Adipocyte (in vitro differentiated cells): ENCODE measurements at regions not wholly inside any gene's neighbourhood (a gene's known extent, or its start where the extent isn't known, plus 50 kb on each side); places are given as distances from the start of the nearest gene placed in this dataset.

Experiments used
- DNase-seq: peaks from one replicate; pipeline ENCODE4 v3.0.0-alpha.2; 2015; ENCODE audit warnings: low read depth
- H3K27me3 ChIP-seq: replicated peaks from 2 replicates; pipeline ENCODE4 v1.7.0; 2013; ENCODE audit warnings: mild to moderate bottlenecking, low read length, moderate library complexity; ENCODE audit not compliant: control insufficient read depth, insufficient read depth
- H3K36me3 ChIP-seq: 2 replicates; pipeline ENCODE4 v1.7.0; 2013; ENCODE audit warnings: low read length, mild to moderate bottlenecking, moderate library complexity; ENCODE audit not compliant: control insufficient read depth, insufficient read depth, severe bottlenecking
- H3K4me1 ChIP-seq: 2 replicates; pipeline ENCODE4 v1.7.0; 2013; ENCODE audit warnings: mild to moderate bottlenecking, low read length, moderate library complexity; ENCODE audit not compliant: control insufficient read depth, insufficient read depth
- H3K4me3 ChIP-seq: 2 replicates; pipeline ENCODE4 v1.7.0; 2013; ENCODE audit warnings: mild to moderate bottlenecking, low read length, moderate library complexity
- H3K9ac ChIP-seq: 2 replicates; pipeline ENCODE4 v1.7.0; 2013; ENCODE audit warnings: mild to moderate bottlenecking, low read length, moderate library complexity
- H3K9me3 ChIP-seq: 2 replicates; pipeline ENCODE4 v1.7.0; 2013; ENCODE audit warnings: mild to moderate bottlenecking, low read length, moderate library complexity; ENCODE audit not compliant: control insufficient read depth

GRCh38 chr3:13713396-13713795, 164.5 kb downstream of the FBLN2 start:
- Histone ChIP-seq H3K27me3 (no peaks in the 10 kb centered on the region), H3K9me3 (peaks cover 10% of the 10 kb centered on the region), H3K4me3 (no peak overlapping the region), H3K4me1 (no peaks in the 10 kb centered on the region), H3K36me3 (no peaks in the 10 kb centered on the region), H3K9ac (no peak overlapping the region)
- DNase-seq, result no peak

GRCh38 chr3:13712682-13713180, 163.8 kb downstream of the FBLN2 start:
- no peak for DNase-seq
- Histone ChIP-seq H3K36me3 (no peaks in the 10 kb centered on the region), H3K4me1 (no peaks in the 10 kb centered on the region), H3K4me3 (no peak overlapping the region), H3K9me3 (peaks cover 16% of the 10 kb centered on the region), H3K9ac (no peak overlapping the region), H3K27me3 (peaks cover 4% of the 10 kb centered on the region)

DNA sequence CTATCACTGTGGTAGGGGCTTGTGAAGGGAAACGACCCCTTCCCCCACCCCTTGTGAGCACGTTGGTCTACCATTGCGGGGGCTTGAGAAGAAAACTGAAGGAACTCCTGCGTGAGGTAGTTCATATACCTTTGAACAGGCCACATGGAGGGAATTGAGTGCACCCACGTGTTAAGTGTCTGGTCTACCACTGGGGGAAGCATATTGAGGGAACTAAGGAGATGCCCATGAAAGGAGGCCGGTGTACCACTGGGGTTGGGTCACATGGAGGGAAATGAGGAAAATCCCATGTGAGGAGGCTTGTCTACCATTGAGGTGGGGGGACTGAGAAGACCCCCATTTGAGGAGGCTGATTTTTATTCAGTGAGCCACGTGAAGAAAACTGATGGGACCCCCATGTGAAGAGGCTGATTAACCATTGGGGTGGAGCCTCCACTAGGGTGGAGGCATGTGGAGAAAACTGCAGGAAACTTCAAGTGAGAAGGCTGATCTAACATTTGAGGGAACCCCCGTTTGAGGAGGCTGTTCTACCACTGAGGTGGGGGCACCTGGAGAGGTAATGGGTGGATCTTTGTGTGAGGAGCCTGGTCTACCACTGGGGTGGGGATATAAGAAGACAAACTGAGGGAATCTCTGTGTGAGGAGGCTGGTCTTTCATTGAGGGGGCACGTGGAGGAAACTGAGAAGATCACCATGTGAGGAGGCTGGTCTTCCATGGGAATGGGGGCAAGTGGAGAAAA, 163.2 kb downstream of the FBLN2 start:
- no peak for DNase-seq
- no peaks in the 10 kb centered on the region for H3K4me1 ChIP-seq
- peaks cover 6% of the 10 kb centered on the region for H3K27me3 ChIP-seq
- H3K4me3 ChIP-seq, result no peak overlapping the region
- no peaks in the 10 kb centered on the region for H3K36me3 ChIP-seq
- H3K9me3 ChIP-seq, result peaks cover 16% of the 10 kb centered on the region
- H3K9ac ChIP-seq, result no peak overlapping the region

DNA sequence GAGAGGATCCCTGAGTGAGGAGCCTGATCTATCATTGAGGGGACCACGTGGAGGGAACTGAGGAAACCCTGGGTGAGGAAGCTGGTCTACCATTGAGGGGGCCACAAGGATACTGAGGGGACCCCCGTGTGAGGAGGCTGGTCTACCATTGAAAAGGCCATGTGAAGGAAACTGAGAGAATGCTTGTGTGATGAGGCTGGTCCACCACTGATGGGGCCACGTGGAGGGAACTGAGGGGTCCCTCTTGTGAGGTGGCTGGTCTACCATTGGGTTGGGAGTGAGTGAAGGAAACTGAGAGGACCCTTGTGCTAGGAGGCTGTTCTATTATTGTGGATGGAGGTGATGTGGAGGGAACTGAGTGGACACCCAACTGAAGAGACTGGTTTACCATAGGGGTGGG, 161.3 kb downstream of the FBLN2 start:
- H3K27me3 ChIP-seq, result peaks cover 6% of the 10 kb centered on the region
- H3K9ac ChIP-seq, result no peak overlapping the region
- H3K4me1 ChIP-seq, result no peaks in the 10 kb centered on the region
- H3K36me3 ChIP-seq, result no peaks in the 10 kb centered on the region
- no peak for DNase-seq
- peaks cover 16% of the 10 kb centered on the region for H3K9me3 ChIP-seq
- no peak overlapping the region for H3K4me3 ChIP-seq

- no peak for DNase-seq
These were observed 160.8 kb downstream of the FBLN2 start for GRCh38 chr3:13709706-13710105.

DNA sequence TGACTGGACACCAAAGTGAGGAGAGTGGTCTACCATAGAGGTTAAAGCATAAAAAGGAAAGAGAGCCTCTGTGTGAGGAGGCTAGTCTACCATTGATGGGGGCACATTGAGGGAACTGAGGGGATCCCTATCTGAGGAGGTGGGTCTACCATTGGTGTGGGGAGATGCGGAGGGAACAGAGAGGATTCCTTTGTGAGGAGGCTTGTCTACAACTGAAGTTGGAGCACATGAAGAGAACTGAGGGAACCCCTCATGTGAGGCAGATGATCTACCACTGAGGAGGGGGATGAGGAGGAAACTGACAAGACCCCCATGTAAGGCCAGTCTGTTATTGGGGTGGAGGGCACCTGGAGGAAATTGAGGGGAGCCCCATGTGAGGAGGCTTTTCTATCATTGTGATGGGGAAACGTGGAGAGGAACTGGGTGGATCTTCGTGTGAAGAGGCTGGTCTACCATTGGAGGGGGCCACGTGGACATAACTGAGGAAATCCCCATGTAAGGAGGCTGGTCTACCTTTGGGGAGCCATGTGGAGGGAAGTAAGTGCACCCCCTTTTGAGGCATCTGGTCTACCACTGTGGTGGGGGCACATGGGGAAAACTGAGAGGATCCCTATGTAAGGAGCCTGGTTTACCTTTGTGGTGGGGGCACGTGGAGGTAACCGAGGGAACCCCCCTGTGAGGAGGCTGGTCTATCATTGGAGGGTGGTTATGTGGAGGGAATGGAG, 160.1 kb downstream of the FBLN2 start:
- DNase-seq, result no peak

More at GRCh38 chr3:13709706-13710105, 160.8 kb downstream of the FBLN2 start:
- Histone ChIP-seq H3K27me3 (peaks cover 6% of the 10 kb centered on the region), H3K4me3 (no peak overlapping the region), H3K9ac (no peak overlapping the region), H3K9me3 (peaks cover 16% of the 10 kb centered on the region), H3K4me1 (no peaks in the 10 kb centered on the region), H3K36me3 (no peaks in the 10 kb centered on the region)

GRCh38 chr3:13708301-13708700, 159.4 kb downstream of the FBLN2 start:
- peaks cover 13% of the 10 kb centered on the region for H3K9me3 ChIP-seq
- no peak for DNase-seq
- peaks cover 6% of the 10 kb centered on the region for H3K27me3 ChIP-seq
- H3K4me1 ChIP-seq, result no peaks in the 10 kb centered on the region
- no peak overlapping the region for H3K9ac ChIP-seq
- no peak overlapping the region for H3K4me3 ChIP-seq
- no peaks in the 10 kb centered on the region for H3K36me3 ChIP-seq

More for the DNA sequence above, 160.1 kb downstream of the FBLN2 start:
- H3K4me3 ChIP-seq, result no peak overlapping the region
- no peak overlapping the region for H3K9ac ChIP-seq
- H3K4me1 ChIP-seq, result no peaks in the 10 kb centered on the region
- peaks cover 16% of the 10 kb centered on the region for H3K9me3 ChIP-seq
- peaks cover 6% of the 10 kb centered on the region for H3K27me3 ChIP-seq
- H3K36me3 ChIP-seq, result no peaks in the 10 kb centered on the region

GRCh38 chr3:13707456-13707855, 158.5 kb downstream of the FBLN2 start:
- Histone ChIP-seq H3K9me3 (peaks cover 11% of the 10 kb centered on the region), H3K4me3 (no peak overlapping the region), H3K4me1 (no peaks in the 10 kb centered on the region), H3K9ac (no peak overlapping the region), H3K27me3 (peaks cover 6% of the 10 kb centered on the region), H3K36me3 (no peaks in the 10 kb centered on the region)
- no peak for DNase-seq

- Histone ChIP-seq H3K4me3 (no peak overlapping the region), H3K27me3 (peaks cover 8% of the 10 kb centered on the region), H3K9ac (no peak overlapping the region), H3K36me3 (no peaks in the 10 kb centered on the region), H3K4me1 (no peaks in the 10 kb centered on the region), H3K9me3 (peaks cover 11% of the 10 kb centered on the region)
- DNase-seq, result no peak
These were observed 158.0 kb downstream of the FBLN2 start for GRCh38 chr3:13706886-13707285.

GRCh38 chr3:13706451-13706850, 157.5 kb downstream of the FBLN2 start:
- Histone ChIP-seq H3K4me1 (no peaks in the 10 kb centered on the region), H3K4me3 (no peak overlapping the region), H3K9me3 (peaks cover 11% of the 10 kb centered on the region), H3K27me3 (peaks cover 8% of the 10 kb centered on the region), H3K9ac (no peak overlapping the region), H3K36me3 (no peaks in the 10 kb centered on the region)
- DNase-seq, result no peak

- Histone ChIP-seq H3K9ac (no peak overlapping the region), H3K9me3 (peaks cover 11% of the 10 kb centered on the region), H3K4me1 (no peaks in the 10 kb centered on the region), H3K27me3 (peaks cover 8% of the 10 kb centered on the region), H3K36me3 (no peaks in the 10 kb centered on the region), H3K4me3 (no peak overlapping the region)
- no peak for DNase-seq
These were observed 156.9 kb downstream of the FBLN2 start for GRCh38 chr3:13705702-13706280.
